VCaP (cell line): ENCODE measurements at regions not wholly inside any gene's neighbourhood (a gene's known extent, or its start where the extent isn't known, plus 50 kb on each side); places are given as distances from the start of the nearest gene placed in this dataset.

Experiments
- H3K27ac ChIP-seq: fragments of 450-650 bp; 2 replicates; pipeline ENCODE4 v1.5.1; 2017
- TF ChIP-seq, protein P1 (sequence below): fragments of 450-650 bp; conservative IDR thresholded peaks from 2 replicates; pipeline ENCODE4 v1.5.1; 2017; ENCODE audit warnings: mild to moderate bottlenecking, moderate library complexity

DNA sequence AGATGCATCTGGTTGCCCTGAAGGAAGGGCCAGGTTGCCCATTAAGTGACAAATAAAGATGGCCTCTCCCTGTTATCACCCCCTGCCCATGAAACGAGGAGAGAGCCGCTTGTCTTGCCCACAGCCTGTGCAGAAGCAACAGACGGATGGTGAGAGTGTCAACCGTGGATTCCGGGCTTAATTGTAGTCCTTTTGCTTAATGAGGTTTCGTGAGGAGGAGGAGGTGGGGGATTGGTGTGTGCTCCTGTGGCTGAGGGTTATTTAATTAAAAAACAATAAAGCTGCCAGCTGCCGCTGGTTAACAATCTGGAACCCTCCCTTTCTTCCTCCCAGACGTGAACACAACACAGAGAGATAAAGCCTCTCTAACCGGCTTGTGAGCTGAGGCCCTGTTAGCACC lies 188.0 kb upstream of the PARD3B start:
- TF ChIP-seq, protein P1, sequence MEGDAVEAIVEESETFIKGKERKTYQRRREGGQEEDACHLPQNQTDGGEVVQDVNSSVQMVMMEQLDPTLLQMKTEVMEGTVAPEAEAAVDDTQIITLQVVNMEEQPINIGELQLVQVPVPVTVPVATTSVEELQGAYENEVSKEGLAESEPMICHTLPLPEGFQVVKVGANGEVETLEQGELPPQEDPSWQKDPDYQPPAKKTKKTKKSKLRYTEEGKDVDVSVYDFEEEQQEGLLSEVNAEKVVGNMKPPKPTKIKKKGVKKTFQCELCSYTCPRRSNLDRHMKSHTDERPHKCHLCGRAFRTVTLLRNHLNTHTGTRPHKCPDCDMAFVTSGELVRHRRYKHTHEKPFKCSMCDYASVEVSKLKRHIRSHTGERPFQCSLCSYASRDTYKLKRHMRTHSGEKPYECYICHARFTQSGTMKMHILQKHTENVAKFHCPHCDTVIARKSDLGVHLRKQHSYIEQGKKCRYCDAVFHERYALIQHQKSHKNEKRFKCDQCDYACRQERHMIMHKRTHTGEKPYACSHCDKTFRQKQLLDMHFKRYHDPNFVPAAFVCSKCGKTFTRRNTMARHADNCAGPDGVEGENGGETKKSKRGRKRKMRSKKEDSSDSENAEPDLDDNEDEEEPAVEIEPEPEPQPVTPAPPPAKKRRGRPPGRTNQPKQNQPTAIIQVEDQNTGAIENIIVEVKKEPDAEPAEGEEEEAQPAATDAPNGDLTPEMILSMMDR, result no peak
- H3K27ac ChIP-seq, result no peak overlapping the region

DNA sequence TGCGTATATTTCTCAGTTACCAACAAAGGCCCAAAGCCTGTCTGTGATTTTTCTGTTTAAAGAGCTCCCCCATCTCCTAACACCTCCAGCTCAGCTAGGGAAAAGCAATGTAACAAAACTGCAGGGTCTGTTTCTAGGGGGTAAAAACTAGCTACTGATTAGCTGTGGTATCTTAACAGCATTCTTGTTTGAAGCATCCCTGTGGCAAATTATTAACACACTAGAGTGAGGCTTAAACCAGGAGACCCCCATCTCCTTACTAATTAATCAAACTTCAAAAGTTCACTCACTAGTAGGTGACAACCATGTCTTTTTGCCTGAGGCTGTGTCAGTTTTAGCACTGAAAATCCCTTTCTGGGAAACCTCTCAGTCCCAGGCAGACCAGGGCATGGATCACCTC lies 186.2 kb upstream of the PARD3B start:
- TF ChIP-seq, protein P1, result no peak
- no peak overlapping the region for H3K27ac ChIP-seq

GRCh38 chr2:204360218-204361007 lies 184.9 kb upstream of the PARD3B start:
- TF ChIP-seq, protein P1, result no peak
- H3K27ac ChIP-seq, result no peak overlapping the region

GRCh38 chr2:204361738-204362137 lies 183.5 kb upstream of the PARD3B start:
- TF ChIP-seq, protein P1, result no peak
- H3K27ac ChIP-seq, result no peak overlapping the region

DNA sequence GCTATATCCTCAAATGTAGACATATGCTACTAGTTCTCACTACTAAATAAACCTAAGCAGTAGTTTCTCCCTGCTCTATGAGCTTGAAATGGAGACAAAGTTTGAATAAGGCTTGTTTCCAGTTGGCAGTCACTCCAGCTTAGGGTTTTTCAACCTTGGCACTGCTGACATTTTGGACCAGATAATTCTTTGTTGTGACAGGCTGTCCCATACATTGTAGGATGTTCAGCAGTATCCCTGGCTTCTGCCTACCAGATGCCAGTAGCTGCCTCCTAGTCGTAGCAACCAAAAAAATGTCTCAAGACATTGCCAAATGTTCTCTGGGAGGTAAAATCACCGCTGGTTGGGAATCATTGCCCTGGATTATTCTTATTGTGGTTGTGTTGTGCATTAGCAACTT lies 182.7 kb upstream of the PARD3B start:
- no peak overlapping the region for H3K27ac ChIP-seq
- TF ChIP-seq, protein P1, result no peak

- TF ChIP-seq, protein P1, result no peak
- H3K27ac ChIP-seq, result no peak overlapping the region
Measured at GRCh38 chr2:204363513-204363912, 181.8 kb upstream of the PARD3B start.

GRCh38 chr2:204364860-204365535 lies 180.3 kb upstream of the PARD3B start:
- no peak overlapping the region for H3K27ac ChIP-seq
- TF ChIP-seq, protein P1, result no peak
